Liver (tissue), 3 donors: ENCODE measurements at regions not wholly inside any gene's neighbourhood (a gene's known extent, or its start where the extent isn't known, plus 50 kb on each side); places are given as distances from the start of the nearest gene placed in this dataset.

Experiments used
- CTCF ChIP-seq: fragments of 150-350 bp; IDR thresholded peaks from 2 replicates; pipeline ENCODE4 v1.5.1; 2017; ENCODE audit warnings: improper control_type of control experiment, low read depth, low read length; ENCODE audit not compliant: missing input control
- HNF4A ChIP-seq, 2 donors: conservative IDR thresholded peaks; 2 replicates each; pipeline ENCODE4 v1.6.1; 2016; ENCODE audit warnings: antibody characterized with exemption in 2 of 2, mild to moderate bottlenecking in 2 of 2
- NR2F2 ChIP-seq: IDR thresholded peaks from 2 replicates; pipeline ENCODE4 v1.6.1; 2016; ENCODE audit warnings: antibody characterized with exemption
- RAD21 ChIP-seq, 2 donors: IDR thresholded peaks; 2 replicates each; pipeline ENCODE4 v1.6.1; 2016; ENCODE audit warnings: antibody characterized with exemption in 2 of 2, mild to moderate bottlenecking in 2 of 2
- SP1 ChIP-seq: IDR thresholded peaks from 2 replicates; pipeline ENCODE4 v1.6.1; 2018; ENCODE audit warnings: antibody characterized with exemption, mild to moderate bottlenecking
- TAF1 ChIP-seq: conservative IDR thresholded peaks from 2 replicates; pipeline ENCODE4 v1.6.1; 2016; ENCODE audit warnings: antibody characterized with exemption, mild to moderate bottlenecking
- donor health status: healthy.
- donor health status: healthy.

GRCh38 chr21:41008974-41009373 lies 159.0 kb upstream of the BACE2 start:
- TF ChIP-seq HNF4A (conservative IDR thresholded peaks at IDR 0.05) (no peak), TAF1 (no peak), NR2F2 (no peak), SP1 (no peak), RAD21 (IDR thresholded peaks at IDR 0.05) (no peak), CTCF (no peak)
